ENCODE measurements at regions not wholly inside any gene's neighbourhood (a gene's known extent, or its start where the extent isn't known, plus 50 kb on each side); places are given as distances from the start of the nearest gene placed in this dataset.
"Not testable (repeated sequence)": the region's sequence is repeated elsewhere in the genome, so short reads cannot be mapped to it uniquely, and the experiment has no call there.

- no peak overlapping the region for H3K27ac ChIP-seq (replicated peaks)
- DNase-seq (ENCODE audit: low read depth in 1 of 2, low spot score in 1 of 2): no peak
- H3K27me3 ChIP-seq (ENCODE audit: insufficient read depth, poor library complexity, severe bottlenecking): no peaks in the 10 kb centered on the region
- no peak overlapping the region for H3K4me3 ChIP-seq (replicated peaks; ENCODE audit: insufficient read depth, low read length)
- TF ChIP-seq, protein P1, sequence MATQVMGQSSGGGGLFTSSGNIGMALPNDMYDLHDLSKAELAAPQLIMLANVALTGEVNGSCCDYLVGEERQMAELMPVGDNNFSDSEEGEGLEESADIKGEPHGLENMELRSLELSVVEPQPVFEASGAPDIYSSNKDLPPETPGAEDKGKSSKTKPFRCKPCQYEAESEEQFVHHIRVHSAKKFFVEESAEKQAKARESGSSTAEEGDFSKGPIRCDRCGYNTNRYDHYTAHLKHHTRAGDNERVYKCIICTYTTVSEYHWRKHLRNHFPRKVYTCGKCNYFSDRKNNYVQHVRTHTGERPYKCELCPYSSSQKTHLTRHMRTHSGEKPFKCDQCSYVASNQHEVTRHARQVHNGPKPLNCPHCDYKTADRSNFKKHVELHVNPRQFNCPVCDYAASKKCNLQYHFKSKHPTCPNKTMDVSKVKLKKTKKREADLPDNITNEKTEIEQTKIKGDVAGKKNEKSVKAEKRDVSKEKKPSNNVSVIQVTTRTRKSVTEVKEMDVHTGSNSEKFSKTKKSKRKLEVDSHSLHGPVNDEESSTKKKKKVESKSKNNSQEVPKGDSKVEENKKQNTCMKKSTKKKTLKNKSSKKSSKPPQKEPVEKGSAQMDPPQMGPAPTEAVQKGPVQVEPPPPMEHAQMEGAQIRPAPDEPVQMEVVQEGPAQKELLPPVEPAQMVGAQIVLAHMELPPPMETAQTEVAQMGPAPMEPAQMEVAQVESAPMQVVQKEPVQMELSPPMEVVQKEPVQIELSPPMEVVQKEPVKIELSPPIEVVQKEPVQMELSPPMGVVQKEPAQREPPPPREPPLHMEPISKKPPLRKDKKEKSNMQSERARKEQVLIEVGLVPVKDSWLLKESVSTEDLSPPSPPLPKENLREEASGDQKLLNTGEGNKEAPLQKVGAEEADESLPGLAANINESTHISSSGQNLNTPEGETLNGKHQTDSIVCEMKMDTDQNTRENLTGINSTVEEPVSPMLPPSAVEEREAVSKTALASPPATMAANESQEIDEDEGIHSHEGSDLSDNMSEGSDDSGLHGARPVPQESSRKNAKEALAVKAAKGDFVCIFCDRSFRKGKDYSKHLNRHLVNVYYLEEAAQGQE (IDR thresholded peaks at IDR 0.05; ENCODE audit: insufficient replicate concordance, low read depth): no peak
- TF ChIP-seq, protein P2, sequence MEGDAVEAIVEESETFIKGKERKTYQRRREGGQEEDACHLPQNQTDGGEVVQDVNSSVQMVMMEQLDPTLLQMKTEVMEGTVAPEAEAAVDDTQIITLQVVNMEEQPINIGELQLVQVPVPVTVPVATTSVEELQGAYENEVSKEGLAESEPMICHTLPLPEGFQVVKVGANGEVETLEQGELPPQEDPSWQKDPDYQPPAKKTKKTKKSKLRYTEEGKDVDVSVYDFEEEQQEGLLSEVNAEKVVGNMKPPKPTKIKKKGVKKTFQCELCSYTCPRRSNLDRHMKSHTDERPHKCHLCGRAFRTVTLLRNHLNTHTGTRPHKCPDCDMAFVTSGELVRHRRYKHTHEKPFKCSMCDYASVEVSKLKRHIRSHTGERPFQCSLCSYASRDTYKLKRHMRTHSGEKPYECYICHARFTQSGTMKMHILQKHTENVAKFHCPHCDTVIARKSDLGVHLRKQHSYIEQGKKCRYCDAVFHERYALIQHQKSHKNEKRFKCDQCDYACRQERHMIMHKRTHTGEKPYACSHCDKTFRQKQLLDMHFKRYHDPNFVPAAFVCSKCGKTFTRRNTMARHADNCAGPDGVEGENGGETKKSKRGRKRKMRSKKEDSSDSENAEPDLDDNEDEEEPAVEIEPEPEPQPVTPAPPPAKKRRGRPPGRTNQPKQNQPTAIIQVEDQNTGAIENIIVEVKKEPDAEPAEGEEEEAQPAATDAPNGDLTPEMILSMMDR (IDR thresholded peaks at IDR 0.05; ENCODE audit: insufficient read depth, low read length): no peak
- no peak for TF ChIP-seq SPI1 (IDR thresholded peaks at IDR 0.05; ENCODE audit: borderline replicate concordance, low read depth)
- no peak for TF ChIP-seq GABPA (IDR thresholded peaks at IDR 0.05; ENCODE audit: low read depth)
- TF ChIP-seq POLR2AphosphoS5 (IDR thresholded peaks at IDR 0.05; ENCODE audit: low read depth): no peak
Measured at GRCh38 chr1:171397851-171398469, 84.0 kb downstream of the FMO4 start.

GRCh38 chr1:171403393-171403792 lies 81.9 kb upstream of the PRRC2C start:
- TF ChIP-seq, protein P2 (IDR thresholded peaks at IDR 0.05; ENCODE audit: insufficient read depth, low read length): no peak
- TF ChIP-seq SPI1 (IDR thresholded peaks at IDR 0.05; ENCODE audit: borderline replicate concordance, low read depth): no peak
- no peak for DNase-seq (ENCODE audit: low read depth in 1 of 2, low spot score in 1 of 2)
- Histone ChIP-seq H3K27me3 (ENCODE audit: insufficient read depth, poor library complexity, severe bottlenecking) (no peaks in the 10 kb centered on the region), H3K27ac (replicated peaks) (no peak overlapping the region), H3K4me3 (replicated peaks; ENCODE audit: insufficient read depth, low read length) (no peak overlapping the region)

GRCh38 chr1:171405391-171405714 lies 80.0 kb upstream of the PRRC2C start:
- no peak overlapping the region for H3K4me3 ChIP-seq (replicated peaks; ENCODE audit: insufficient read depth, low read length)

DNA sequence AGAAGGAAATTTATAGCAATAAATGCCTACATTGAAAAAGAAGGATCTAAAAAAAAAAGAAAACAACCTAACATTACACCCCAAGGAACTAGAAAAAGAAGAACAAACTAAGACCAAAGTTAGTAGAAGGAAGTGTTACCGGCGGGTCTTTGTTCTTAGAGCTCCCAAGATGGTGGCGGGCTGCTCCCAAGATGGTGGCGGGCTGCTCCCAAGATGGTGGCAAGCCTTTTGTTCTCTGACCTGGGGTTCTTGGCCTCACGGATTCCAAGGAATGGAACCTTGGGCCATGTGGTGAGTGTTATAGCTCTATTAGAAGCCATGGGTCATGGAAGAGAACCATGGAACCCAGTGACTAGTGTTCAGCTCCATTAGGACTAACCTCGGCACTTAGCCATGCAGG lies 71.8 kb upstream of the PRRC2C start:
- not testable (repeated sequence) for H3K27ac ChIP-seq (replicated peaks); H3K27me3 ChIP-seq (ENCODE audit: insufficient read depth, poor library complexity, severe bottlenecking); H3K4me3 ChIP-seq (replicated peaks; ENCODE audit: insufficient read depth, low read length); DNase-seq (ENCODE audit: low read depth in 1 of 2, low spot score in 1 of 2)

More at GRCh38 chr1:171405391-171405714, 80.0 kb upstream of the PRRC2C start:
- Histone ChIP-seq H3K27ac (replicated peaks) (no peak overlapping the region), H3K27me3 (ENCODE audit: insufficient read depth, poor library complexity, severe bottlenecking) (no peaks in the 10 kb centered on the region)
- DNase-seq (ENCODE audit: low read depth in 1 of 2, low spot score in 1 of 2): no peak
- TF ChIP-seq, protein P1 (IDR thresholded peaks at IDR 0.05; ENCODE audit: insufficient replicate concordance, low read depth): no peak
- no peak for TF ChIP-seq POLR2AphosphoS5 (IDR thresholded peaks at IDR 0.05; ENCODE audit: low read depth)
- TF ChIP-seq SPI1 (IDR thresholded peaks at IDR 0.05; ENCODE audit: borderline replicate concordance, low read depth): no peak
- no peak for TF ChIP-seq GABPA (IDR thresholded peaks at IDR 0.05; ENCODE audit: low read depth)

DNA sequence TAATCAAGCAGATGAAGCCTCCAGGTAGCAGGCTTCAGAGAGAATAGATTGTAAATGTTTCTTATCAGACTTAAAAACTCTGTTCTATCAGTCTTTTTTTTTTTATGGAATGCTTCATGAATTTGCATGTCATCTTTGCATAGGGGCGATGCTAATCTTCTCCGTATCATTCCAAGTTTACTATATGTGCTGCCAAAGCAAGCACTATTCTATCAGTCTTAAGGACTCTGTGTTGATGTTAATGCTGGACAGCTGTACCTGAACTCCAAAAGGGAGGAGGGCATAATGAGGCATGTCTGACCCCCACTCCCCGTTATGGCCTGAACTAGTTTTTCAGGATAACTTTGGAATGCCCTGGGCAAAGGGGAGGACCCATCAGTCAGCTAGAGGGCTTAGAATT lies 66.8 kb upstream of the PRRC2C start:
- H3K4me3 ChIP-seq (replicated peaks; ENCODE audit: insufficient read depth, low read length): no peak overlapping the region
- DNase-seq (ENCODE audit: low read depth in 1 of 2, low spot score in 1 of 2): no peak
- TF ChIP-seq POLR2AphosphoS5 (IDR thresholded peaks at IDR 0.05; ENCODE audit: low read depth): no peak
- TF ChIP-seq, protein P1 (IDR thresholded peaks at IDR 0.05; ENCODE audit: insufficient replicate concordance, low read depth): no peak
- TF ChIP-seq, protein P2 (IDR thresholded peaks at IDR 0.05; ENCODE audit: insufficient read depth, low read length): no peak
- no peaks in the 10 kb centered on the region for H3K27me3 ChIP-seq (ENCODE audit: insufficient read depth, poor library complexity, severe bottlenecking)
- no peak overlapping the region for H3K27ac ChIP-seq (replicated peaks)

Data from HL-60 (cell line).